OCI-LY3 (cell line): ENCODE measurements at regions not wholly inside any gene's neighbourhood (a gene's known extent, or its start where the extent isn't known, plus 50 kb on each side); places are given as distances from the start of the nearest gene placed in this dataset.

Experiments
- EZH2phosphoT487 ChIP-seq: fragments of 200-600 bp; shearing (Covaris generic); IDR thresholded peaks from 2 replicates; pipeline ENCODE4 v1.6.1; 2018; ENCODE audit warnings: antibody characterized with exemption, mixed run types, low read depth
- TF ChIP-seq, protein P1 (sequence below): fragments of 200-600, 300-600 bp; sonication (generic); IDR thresholded peaks from 2 replicates; pipeline ENCODE4 v1.5.1; 2014; ENCODE audit warnings: antibody characterized with exemption, low read length, low read depth

DNA sequence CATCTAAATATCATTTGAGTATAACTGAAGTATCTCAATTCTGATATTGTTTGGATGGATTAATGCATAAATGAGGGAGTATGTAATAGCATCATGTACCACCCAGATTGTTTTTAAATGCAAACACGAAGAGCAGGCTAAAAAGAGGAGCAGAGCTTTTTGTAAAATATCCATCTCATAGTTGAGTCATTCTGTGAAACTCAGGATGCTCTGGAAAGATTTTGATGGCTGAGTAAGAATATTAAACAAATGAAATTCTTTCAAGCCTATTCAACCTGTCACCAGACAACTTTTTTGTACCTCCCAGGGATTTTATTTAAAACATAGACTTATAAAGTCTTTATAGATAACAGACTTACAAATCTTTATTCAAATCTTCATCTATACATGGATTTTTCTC is 625.9 kb downstream of the TLE4 start:
- TF ChIP-seq, protein P1, sequence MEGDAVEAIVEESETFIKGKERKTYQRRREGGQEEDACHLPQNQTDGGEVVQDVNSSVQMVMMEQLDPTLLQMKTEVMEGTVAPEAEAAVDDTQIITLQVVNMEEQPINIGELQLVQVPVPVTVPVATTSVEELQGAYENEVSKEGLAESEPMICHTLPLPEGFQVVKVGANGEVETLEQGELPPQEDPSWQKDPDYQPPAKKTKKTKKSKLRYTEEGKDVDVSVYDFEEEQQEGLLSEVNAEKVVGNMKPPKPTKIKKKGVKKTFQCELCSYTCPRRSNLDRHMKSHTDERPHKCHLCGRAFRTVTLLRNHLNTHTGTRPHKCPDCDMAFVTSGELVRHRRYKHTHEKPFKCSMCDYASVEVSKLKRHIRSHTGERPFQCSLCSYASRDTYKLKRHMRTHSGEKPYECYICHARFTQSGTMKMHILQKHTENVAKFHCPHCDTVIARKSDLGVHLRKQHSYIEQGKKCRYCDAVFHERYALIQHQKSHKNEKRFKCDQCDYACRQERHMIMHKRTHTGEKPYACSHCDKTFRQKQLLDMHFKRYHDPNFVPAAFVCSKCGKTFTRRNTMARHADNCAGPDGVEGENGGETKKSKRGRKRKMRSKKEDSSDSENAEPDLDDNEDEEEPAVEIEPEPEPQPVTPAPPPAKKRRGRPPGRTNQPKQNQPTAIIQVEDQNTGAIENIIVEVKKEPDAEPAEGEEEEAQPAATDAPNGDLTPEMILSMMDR: no peak
- no peak for TF ChIP-seq EZH2phosphoT487
